Breast epithelium (tissue), 3 donors: ENCODE measurements at regions not wholly inside any gene's neighbourhood (a gene's known extent, or its start where the extent isn't known, plus 50 kb on each side); places are given as distances from the start of the nearest gene placed in this dataset.

ENCODE experiments used
- POLR2A ChIP-seq: fragments of 450-650 bp; IDR thresholded peaks from one replicate; pipeline ENCODE4 v1.6.1; 2016; ENCODE audit warnings: antibody characterized with exemption, mild to moderate bottlenecking, moderate library complexity
- POLR2AphosphoS5 ChIP-seq, 3 donors: sonication (generic); formaldehyde crosslinking; IDR thresholded peaks; one replicate each; pipeline ENCODE4 v1.6.1; 2017; ENCODE audit warnings: antibody characterized with exemption in 3 of 3
- TF ChIP-seq, protein P1 (sequence below), 3 donors: fragments of 450-650 bp; IDR thresholded peaks; one replicate each; pipeline ENCODE4 v1.5.1; 2016 to 2017; ENCODE audit warnings: antibody characterized with exemption in 3 of 3, mild to moderate bottlenecking in 3 of 3, moderate library complexity in 3 of 3

DNA sequence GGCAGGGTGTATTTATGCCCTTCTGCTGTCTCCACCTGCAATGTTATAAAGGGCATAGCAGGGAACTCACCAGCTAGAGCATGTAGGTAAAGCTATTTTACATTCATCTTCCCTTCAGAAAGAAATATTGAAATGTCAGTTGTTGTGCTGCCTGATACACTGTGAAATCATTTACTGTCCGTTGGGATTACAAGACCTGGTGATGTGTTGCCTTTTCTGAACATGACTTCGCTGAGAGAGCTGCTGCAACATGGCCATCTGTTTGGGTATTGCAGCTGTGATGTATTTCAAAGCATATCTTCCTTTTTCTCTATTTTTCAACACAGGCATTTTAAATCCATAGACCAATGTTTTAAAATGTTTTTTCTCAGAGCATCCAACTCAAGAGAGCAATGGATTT is 644.1 kb upstream of the GNPDA2 start:
- no peak for TF ChIP-seq POLR2A
- TF ChIP-seq, protein P1, sequence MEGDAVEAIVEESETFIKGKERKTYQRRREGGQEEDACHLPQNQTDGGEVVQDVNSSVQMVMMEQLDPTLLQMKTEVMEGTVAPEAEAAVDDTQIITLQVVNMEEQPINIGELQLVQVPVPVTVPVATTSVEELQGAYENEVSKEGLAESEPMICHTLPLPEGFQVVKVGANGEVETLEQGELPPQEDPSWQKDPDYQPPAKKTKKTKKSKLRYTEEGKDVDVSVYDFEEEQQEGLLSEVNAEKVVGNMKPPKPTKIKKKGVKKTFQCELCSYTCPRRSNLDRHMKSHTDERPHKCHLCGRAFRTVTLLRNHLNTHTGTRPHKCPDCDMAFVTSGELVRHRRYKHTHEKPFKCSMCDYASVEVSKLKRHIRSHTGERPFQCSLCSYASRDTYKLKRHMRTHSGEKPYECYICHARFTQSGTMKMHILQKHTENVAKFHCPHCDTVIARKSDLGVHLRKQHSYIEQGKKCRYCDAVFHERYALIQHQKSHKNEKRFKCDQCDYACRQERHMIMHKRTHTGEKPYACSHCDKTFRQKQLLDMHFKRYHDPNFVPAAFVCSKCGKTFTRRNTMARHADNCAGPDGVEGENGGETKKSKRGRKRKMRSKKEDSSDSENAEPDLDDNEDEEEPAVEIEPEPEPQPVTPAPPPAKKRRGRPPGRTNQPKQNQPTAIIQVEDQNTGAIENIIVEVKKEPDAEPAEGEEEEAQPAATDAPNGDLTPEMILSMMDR (IDR thresholded peaks at IDR 0.05) = no peak
- no peak for TF ChIP-seq POLR2AphosphoS5 (IDR thresholded peaks at IDR 0.05)
